Pons (tissue), 1 donor: ENCODE measurements at regions not wholly inside any gene's neighbourhood (a gene's known extent, or its start where the extent isn't known, plus 50 kb on each side); places are given as distances from the start of the nearest gene placed in this dataset.
A peak's percentile ranks its signal among the peaks of the same experiment; 100 is the strongest.
"Not testable (repeated sequence)": the region's sequence is repeated elsewhere in the genome, so short reads cannot be mapped to it uniquely, and the experiment has no call there.

Experiments used
- DNase-seq: peaks from one replicate; pipeline ENCODE4 v3.0.0-alpha.2; 2016; ENCODE audit warnings: low spot score

DNA sequence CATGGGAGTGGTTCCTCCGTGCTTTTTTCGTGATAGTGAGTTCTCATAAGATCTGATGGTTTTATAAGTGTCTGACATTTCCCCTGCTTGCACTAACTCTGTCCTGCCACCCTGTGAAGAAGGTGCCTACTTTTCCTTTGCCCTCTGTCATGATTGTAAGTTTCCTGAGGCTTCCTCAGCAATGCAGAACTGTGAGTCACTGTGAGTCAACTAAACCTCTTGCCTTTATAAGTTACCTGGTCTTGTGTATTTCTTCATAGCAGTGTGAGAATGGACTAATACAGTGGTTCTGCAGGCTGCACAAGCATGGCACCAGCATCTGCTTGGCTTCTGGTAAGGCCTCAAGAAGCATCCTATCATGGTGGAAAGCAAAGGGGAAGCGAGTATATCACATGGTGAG lies 1144.6 kb downstream of the SORCS3 start:
- DNase-seq: no peak

DNA sequence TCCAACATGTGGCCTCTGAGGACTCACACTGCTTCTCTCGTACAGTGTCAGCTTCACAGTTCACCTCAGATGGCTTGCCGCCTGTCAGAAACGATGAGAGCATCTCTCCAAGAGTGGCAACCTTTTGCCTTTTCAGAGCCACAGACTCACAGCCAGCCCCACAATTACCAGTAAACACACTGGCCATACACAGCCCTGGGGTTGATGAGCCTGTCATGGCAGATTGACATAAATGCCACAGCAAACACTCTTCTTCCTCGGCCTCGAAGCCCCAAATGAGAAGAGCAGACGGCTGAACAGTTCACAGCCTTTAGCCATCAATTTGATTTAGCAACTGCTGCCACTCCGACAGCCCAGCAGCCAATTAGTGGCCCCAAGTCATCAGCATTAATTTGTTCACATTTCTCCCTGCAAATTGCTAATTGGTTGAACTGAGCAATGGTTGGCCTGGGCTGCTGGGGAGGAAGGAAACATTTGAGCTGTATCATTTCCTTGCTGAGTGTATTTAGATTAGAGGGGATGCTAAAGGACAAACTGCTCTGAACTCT lies 1142.9 kb downstream of the SORCS3 start:
- DNase-seq: no peak

DNA sequence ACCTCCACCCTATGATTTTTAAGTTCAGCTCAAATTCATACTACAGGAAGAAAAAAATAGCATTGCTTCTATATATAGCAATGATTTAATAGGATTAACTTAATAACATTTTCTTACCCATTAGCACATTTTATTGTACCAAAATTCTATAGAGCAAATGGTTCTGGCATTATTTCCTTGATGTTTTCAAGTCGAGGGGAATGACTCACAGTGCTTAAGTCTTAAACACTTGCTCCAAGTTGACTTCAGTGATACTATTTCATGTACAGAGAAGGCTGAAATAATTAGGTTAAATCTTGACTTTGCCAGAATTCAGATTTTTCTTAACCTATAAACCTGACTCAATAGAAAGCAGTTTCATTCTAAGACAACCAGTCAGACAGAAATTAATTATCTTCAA lies 1133.8 kb downstream of the SORCS3 start:
- no peak for DNase-seq

DNA sequence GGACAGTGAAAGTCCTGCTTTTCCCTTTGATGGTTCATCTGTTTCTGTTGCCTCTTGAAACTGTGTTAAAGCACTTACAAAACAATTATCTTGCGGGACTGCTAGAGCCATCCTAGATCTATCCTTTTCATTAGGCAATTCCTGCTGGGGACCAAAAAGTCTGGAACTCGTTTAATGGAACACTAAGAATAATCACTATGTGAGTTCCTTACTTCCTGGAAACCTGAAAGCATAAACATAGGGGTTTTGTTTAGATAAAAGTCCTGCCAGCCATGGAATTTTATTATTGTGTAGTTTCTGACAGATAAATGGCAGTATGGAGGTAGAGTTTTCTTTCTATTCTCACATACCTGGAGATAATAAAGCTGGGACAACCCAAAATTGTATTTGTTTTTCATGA lies 1133.3 kb downstream of the SORCS3 start:
- DNase-seq: no peak

DNA sequence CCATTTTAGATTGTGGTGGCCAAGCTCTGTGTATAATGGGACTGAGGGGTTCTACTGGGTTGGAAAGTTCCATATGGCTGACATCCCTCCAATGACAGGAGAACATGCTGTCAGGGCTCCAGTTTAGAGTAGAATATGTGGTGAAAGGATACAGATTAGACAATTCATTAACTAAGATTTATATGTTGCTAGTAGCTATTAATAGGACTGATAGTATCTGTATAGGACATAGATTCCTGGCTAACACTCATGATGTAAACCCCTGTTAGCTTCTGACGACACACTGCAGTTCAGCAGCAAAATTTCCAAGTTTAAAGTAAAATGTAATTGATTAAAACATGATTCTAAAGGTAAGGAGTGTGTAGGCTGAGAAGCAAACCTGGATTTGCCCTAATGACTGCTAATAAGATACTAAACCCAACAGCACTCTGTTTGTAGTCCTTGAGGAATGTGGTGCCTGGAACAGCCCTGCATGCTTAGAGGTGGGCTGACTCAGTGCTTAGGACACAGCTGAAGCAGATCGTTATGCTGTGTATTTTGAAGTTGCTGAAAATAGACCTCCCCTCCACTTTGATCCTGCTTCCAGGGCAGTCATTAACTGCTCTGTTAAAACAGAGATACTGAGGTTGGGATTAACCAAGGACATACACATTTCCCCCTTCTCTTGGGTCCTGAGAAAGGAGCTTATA lies 1129.6 kb downstream of the SORCS3 start:
- no peak for DNase-seq

DNA sequence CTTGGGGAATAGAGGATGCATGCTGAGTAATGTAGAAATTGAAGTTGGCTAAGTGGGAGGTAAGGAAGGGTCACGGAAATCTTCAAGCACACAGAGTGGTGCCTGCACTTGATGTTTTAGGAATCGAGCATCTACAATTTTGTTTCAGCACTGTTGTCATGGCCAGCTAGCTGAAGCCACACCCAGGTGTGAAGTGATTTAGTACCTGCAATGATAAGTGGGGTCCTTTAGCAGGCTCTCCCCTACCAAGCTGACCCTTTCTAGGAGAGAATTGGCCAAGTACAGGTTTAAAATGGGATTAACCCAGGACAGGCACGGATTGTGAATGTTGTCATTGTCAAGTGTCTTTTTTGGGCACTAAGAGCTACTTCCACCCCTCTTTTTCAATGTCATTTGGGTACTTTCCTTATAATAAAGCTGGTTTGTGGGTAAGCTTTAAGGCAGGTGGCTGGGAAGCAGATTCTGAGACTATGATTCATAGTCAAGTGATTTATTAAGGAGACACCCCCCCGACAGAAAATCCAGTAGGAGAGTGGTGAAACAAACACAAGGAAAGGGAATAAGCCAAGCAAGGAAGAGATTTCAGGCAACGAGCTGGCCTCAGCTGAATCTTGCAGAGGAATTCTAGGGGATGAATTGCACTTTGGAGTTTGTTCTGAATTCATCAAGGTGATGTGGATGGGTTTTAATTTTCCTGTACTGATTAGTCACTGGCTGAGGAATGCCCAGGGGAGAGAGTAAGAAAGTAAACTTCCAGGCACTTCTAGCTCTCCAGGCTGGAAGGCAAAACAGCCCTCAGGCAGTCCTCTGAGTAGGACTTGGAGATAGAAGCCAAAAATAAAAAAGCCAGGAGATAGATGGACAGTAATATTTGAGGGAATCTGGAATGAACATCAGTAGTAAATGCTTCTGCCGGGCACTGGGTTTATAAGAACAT lies 1128.4 kb downstream of the SORCS3 start:
- DNase-seq: no peak

DNA sequence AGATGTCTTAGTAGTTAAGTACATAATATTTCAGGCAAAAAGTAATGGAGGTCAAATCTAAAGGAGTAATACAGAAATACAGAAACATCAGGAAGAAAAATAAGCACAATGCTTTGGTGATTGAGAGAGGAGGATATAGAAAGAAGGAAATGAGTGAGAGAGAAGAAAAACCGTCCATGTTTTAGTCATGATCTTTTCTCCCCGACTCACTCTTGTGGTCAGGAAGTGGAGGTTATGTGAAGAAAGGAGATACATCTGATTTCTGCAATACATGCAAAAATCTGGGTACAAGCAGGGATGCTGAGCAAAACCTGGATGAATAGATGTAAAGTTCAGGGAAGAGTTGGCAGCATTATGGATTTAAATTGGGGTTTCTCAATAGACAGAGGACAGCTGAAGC lies 1122.5 kb downstream of the SORCS3 start:
- no peak for DNase-seq

DNA sequence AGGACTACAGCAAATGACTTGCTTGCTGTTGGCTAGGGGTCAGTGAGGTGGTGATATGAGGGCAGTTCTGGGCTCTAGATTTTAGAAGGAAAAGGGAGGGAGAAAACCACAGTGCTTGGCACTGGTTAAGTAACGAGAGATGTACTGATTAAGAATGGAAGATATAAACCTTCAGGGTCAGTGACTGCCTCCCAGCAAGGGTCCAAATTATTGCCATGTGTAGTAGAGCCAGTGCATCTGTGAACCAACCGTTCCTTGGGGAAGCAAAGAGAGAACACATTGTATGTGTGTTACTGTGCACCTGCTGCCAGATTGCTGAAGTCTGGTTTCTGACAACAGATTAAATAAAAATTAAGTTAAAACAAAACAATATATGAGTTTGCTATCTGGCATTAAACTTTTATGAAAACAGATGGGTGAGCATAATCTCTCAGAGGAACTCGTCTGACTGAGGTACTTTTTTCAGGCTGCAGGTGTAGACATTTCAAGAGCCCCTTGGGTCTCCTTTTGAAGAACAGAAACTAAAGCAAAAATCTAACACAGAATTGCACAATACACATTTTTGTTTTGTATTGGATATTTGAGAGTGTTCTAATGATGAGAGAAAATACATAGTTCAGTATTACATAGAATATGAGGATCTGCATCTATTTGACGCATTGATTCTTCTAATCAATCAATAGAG lies 1120.6 kb downstream of the SORCS3 start:
- no peak for DNase-seq

DNA sequence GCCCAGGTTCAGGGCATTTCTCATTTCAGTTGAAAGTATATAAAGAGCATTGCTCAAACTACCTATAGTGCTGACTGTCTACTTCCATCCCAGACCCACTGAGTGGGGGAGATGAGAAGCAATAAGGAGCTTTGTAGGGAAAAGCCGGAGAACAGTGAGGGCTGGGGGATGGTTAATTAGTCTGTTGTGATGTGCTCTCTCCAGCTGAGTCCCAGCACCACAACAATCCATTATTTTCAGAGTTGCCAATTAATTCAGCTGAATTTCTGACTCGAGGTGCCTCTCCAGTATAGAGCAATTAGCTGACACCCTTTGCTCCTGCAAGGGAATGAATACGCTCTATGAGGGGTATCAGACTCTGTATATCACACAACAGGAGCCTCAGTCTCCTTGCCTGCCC lies 1118.6 kb downstream of the SORCS3 start:
- DNase-seq: peak; percentile 49

DNA sequence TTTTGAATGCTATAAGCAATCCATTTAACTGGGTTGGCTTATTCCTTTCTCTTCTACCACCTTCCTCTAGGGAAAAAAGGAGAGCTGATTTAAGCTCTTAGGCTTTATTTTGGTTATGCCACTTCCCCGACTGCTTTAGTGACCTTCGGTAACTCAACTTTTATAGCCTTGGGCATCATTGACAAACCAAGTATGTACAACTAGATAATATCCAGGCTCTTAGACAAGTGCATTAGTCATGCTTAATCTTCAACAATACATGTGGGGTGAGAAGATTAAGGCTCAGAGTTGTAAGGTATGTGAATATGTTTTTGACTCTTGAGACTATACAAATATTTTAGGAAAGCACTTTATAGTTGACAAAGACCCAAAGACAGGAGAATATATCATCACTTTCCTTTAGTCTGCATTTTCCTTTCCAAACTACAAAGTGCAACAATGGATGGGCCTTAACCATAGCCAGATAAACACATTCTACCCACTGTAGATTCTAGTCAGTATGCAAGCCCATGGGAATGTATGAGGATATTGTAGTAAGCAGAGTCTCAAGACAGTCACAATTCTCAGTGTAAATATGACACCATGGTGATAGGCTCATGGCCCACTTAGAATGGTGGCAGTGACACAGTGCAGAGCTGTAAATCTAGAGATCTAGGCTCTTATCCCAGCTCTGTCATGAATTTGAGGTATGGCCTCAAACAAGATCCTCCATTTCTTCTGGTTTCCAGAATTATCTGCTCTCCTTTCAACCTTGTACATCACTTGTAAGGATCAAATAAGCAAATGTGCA lies 1117.3 kb downstream of the SORCS3 start:
- no peak for DNase-seq

DNA sequence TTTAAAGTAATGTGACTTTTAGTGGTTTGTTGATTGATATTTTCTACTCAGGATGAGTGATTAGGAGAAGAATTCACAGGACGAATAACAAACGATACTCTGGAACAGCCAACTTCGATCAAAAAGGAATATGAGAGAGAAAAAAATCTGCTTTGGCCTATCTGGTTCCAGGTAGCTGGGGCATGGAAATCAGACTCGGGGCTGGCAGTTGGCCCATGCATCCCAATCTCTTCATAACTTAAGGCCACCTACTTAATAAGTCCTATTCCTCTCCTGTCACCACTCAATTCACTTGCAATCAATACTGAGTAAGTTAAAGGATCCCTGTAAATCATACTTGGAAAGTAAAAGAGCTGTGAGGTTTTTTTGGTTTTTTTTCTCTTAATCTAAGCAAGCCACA lies 1116.2 kb downstream of the SORCS3 start:
- no peak for DNase-seq

DNA sequence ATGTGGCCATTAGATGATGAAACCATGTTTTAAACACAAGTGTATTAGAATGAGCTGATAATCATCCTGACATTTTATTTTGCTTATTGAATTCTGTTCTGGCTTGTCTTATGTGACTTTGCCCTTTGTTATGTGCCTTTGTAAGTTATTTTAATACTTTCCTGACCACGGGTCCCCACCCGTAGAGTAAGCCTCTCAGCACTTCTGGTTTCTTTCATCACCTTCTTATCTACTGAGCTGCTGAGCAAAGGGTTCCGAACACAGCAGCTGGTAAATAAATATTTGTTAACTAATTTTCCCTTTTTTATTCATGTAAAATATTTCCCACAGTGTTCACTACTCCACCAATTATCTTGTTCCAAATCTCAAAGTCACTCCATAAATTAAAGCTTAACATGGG lies 1115.3 kb downstream of the SORCS3 start:
- no peak for DNase-seq

DNA sequence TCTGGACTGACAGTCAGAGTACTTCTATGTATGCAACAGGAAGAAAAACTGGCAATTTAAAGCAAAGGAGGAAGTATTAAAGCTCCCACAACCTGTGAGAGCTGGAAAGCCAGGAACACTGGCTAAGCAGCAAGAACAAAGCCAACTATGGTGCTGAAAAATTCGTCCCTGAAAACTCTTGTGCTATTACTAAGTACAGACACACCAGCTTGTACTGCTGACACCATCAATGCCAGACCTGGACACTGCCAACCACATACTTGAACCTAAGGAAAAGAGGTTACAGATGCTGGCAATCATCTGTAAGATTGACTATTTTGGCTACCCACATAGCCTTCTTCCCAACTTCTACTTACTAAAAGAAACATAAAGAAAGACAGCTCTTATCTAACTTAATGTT lies 1110.6 kb downstream of the SORCS3 start:
- DNase-seq: no peak

DNA sequence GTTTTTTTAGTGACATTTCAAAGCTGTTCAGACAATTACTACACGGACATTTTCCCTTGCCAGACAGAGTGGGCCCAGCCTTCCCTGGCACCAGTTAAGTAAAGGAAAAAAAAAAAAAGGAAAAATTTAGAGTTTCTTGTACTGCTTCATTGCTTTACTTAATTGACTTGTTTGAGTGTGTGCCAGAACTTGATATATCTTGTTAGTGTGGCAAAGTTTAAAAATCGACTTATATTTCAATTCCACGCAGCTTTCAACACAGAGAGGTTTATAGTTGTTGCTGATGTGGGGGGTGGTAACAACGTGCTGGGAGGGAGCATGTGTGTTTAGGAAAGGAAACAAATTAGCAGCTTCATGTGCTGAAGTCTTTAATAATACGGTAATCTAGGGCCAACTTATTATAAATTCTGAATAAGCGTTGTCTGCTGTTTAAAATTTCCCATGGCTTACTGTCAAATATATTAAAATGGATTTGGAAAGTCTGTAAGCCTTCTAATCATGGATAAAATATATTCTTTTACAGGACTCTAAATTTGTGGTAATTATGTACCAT lies 1104.6 kb downstream of the SORCS3 start:
- DNase-seq: no peak

DNA sequence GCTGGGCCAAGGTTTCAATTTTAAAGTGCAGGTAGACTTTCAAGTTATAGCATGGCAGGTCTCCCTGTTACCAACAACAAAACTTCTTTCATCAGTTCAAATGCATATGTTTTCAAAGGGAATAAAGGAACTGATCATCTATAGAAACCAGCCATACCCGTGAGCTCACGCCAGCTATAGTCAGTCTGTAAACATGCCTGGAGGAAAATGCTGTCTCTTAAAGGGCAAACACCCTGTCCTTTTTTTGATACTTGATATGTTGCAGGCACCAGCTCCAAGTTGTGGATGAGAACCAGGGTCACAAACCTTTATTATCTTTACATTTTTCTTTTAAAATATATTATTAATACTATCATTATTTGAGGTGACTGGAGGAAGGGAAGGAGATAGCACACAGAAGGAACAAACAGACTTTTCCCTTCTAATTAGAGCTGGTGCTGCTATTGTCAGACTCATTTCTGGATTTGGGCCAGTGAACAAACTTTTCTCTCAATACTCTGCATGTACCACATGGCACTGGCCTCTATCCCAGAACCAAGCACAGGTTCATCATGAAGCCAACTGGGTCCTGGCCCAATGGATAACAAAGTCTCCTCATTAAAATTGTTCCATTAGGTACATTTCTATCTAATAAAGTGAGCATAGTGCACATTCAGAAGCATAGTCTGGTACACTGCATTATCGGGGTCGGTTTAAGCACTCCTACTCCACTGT lies 1102.4 kb downstream of the SORCS3 start:
- DNase-seq: peak; percentile 31

DNA sequence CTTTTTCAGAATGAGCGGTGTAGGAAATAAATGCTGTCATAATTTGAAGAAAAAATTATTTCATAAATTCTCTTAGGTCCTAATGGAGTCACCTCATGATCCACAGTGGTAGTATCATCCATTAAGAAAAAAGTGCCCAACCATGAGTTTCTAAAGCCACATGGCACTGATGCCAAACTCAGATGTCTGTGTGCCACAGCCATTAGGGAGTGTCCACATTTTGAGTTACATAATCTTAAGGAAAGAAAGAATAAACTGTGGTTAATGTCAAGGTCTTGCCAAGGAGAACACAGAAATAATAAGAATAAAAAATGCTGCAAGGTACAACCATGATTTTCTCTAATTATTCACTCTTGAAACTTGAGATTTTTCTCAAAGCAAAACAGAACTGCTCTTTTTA lies 1101.8 kb downstream of the SORCS3 start:
- DNase-seq: no peak

DNA sequence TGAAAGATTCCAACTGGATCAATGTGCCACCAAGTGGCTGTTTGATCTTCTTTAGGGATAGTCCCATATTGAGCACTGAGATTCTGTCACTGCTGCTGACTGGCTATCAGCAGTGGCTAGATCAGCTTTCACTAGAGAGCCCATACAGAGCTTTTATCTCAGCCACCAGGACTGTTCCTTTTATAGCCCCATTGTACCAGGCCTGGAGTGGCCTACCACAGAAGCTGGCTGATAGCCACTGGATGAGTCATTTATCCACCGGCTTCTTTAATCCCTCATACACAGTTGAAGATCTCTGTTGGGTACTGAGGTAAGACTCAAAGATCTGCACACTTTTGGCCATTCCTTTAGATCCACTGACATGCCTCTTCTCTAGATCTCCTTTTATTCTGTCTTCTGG lies 1101.1 kb downstream of the SORCS3 start:
- no peak for DNase-seq

DNA sequence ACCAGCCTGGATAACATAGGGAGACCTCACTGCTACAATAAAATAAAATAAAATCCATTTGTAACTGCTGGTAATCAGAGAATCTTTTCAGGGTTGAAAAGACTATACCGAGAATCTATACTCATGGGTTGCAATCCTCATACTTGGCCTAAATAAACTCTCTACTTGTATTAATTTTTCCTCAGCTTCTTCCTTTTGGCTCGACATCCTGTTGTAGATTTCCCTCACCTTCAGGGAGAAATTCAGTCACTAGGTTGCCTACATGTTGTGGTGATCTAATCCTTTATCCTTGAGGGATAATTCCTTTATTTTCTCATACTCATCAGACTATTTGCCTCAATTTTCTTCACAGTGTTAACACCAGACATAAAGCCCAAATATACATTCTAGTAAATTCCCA lies 1093.4 kb downstream of the SORCS3 start:
- no peak for DNase-seq

DNA sequence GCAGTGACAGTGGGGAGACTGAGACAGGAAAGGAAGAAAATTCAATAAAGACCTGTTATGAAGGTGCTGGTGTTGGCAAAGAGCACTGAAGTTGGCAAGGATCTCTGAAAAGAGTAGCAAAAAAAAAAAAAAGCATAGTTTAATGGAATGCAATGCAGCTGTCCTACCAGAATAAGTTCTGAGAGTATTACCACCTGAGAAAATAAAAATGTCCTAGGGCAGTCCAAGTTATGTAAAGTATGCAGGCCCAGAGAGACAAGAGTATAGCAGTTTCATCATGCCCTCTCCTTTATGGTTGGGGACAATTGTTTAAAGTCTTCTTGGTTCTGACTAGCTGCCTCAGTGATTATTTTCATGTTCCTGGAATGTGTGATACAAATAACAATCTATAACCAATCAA lies 1092.8 kb downstream of the SORCS3 start:
- no peak for DNase-seq

DNA sequence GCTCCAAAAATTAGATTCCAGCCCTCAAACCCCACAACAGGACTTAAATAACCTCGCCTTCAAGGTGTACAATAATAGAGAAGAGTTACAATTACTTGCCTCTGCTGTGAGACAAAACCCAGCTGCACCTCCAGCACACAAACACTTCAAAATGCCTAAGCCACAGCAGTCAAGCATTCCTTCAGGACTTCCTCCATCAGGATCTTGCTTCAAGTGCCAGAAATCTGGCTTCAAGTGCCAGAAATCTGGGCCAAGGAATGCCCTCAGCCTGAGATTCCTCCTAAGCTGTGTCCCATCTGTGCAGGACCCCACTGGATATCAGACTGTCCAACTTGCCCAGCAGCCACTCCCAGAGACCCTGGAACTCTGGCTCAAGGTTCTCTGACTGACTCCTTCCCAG lies 1088.3 kb downstream of the SORCS3 start:
- no peak for DNase-seq

DNA sequence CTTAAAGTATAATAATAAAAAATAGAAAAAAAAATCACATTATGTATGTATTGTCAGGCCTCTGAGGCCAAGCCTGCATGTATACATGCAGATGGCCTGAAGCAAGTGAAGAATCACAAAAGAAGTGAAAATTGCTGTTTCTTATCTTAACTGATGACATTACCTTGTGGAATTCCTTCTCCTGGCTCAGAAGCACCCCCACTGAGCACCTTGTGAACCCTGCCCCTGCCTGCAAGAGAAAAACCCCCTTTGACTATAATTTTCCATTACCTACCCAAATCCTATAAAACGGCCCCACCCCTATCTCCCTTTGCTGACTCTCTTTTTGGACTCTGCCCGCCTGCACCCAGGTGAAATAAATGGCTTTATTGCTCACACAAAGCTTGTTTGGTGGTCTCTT lies 1086.5 kb downstream of the SORCS3 start:
- not testable (repeated sequence) for DNase-seq
